ENCODE measurements at regions not wholly inside any gene's neighbourhood (a gene's known extent, or its start where the extent isn't known, plus 50 kb on each side); places are given as distances from the start of the nearest gene placed in this dataset.

GRCh38 chr11:70601861-70602538 lies 203.7 kb downstream of the CTTN start:
- Histone ChIP-seq H3K4me3 (no peak overlapping the region), H3K79me2 (ENCODE audit: low read depth) (no peaks in the 10 kb centered on the region), H2AFZ (no peak overlapping the region), H3K9me2 (ENCODE audit: insufficient read depth) (no peaks in the 10 kb centered on the region), H3K36me3 (ENCODE audit: low read depth) (no peaks in the 10 kb centered on the region), H3F3A (ENCODE audit: insufficient read depth, low read depth) (no peaks in the 10 kb centered on the region; the same call in 1 of the 2 replicates), H3K27ac (no peak overlapping the region), H3K4me2 (no peak overlapping the region), H3K9me3 (ENCODE audit: insufficient read depth, low read depth) (no peaks in the 10 kb centered on the region), H3K4me1 (replicated peaks; ENCODE audit: insufficient read depth) (no peaks in the 10 kb centered on the region), H3K27me3 (ENCODE audit: insufficient read depth, low read depth) (no peaks in the 10 kb centered on the region), H4K20me1 (ENCODE audit: insufficient read depth) (peaks cover 39% of the 10 kb centered on the region)
- intact Hi-C loops (cut with micrococcal nuclease; ENCODE audit: unreplicated experiment), result no loop called here
- no TSS peak for BruUV-seq (replicated peaks)
- ChIA-PET POLR2A (ENCODE audit: unreplicated experiment) (no interaction called here), CTCF (no interaction called here)
- DNase-seq, result no peak
- TF ChIP-seq EZH2 (IDR thresholded peaks at IDR 0.05; ENCODE audit: low read depth) (no peak), CTCF (conservative IDR thresholded peaks at IDR 0.05) (no peak)

GRCh38 chr11:70603114-70603755 lies 204.9 kb downstream of the CTTN start:
- Histone ChIP-seq H3F3A (ENCODE audit: insufficient read depth, low read depth) (no peaks in the 10 kb centered on the region; the same call in 1 of the 2 replicates), H3K4me3 (no peak overlapping the region), H3K9me3 (ENCODE audit: insufficient read depth, low read depth) (no peaks in the 10 kb centered on the region), H2AFZ (no peak overlapping the region), H3K9me2 (ENCODE audit: insufficient read depth) (no peaks in the 10 kb centered on the region), H4K20me1 (ENCODE audit: insufficient read depth) (peaks cover 45% of the 10 kb centered on the region), H3K79me2 (ENCODE audit: low read depth) (no peaks in the 10 kb centered on the region), H3K36me3 (ENCODE audit: low read depth) (no peaks in the 10 kb centered on the region), H3K27ac (no peak overlapping the region), H3K27me3 (ENCODE audit: insufficient read depth, low read depth) (no peaks in the 10 kb centered on the region), H3K4me2 (no peak overlapping the region), H3K4me1 (replicated peaks; ENCODE audit: insufficient read depth) (no peaks in the 10 kb centered on the region)
- CTCF ChIA-PET, result no interaction called here
- no TSS peak for BruUV-seq (replicated peaks)
- intact Hi-C loops (cut with micrococcal nuclease; ENCODE audit: unreplicated experiment), result no loop called here
- TF ChIP-seq EZH2 (IDR thresholded peaks at IDR 0.05; ENCODE audit: low read depth) (no peak), CTCF (conservative IDR thresholded peaks at IDR 0.05) (no peak)
- POLR2A ChIA-PET (ENCODE audit: unreplicated experiment), result no interaction called here
- no peak for DNase-seq

- peaks cover 51% of the 10 kb centered on the region for H4K20me1 ChIP-seq (ENCODE audit: insufficient read depth)
- no peaks in the 10 kb centered on the region for H3K79me2 ChIP-seq (ENCODE audit: low read depth)
- BruUV-seq (replicated peaks), result no TSS peak
- H3F3A ChIP-seq (ENCODE audit: insufficient read depth, low read depth), result no peaks in the 10 kb centered on the region; the same call in 1 of the 2 replicates
- no peaks in the 10 kb centered on the region for H3K9me2 ChIP-seq (ENCODE audit: insufficient read depth)
- no peaks in the 10 kb centered on the region for H3K27me3 ChIP-seq (ENCODE audit: insufficient read depth, low read depth)
- DNase-seq, result no peak
- no peak overlapping the region for H3K4me3 ChIP-seq
- no peak overlapping the region for H3K27ac ChIP-seq
- H2AFZ ChIP-seq, result no peak overlapping the region
- TF ChIP-seq CTCF (conservative IDR thresholded peaks at IDR 0.05), result no peak
- no peak for TF ChIP-seq EZH2 (IDR thresholded peaks at IDR 0.05; ENCODE audit: low read depth)
- H3K4me2 ChIP-seq, result no peak overlapping the region
- ChIA-PET CTCF (no interaction called here), POLR2A (ENCODE audit: unreplicated experiment) (no interaction called here)
- H3K36me3 ChIP-seq (ENCODE audit: low read depth), result no peaks in the 10 kb centered on the region
- intact Hi-C loops (cut with micrococcal nuclease; ENCODE audit: unreplicated experiment), result no loop called here
- H3K4me1 ChIP-seq (replicated peaks; ENCODE audit: insufficient read depth), result no peaks in the 10 kb centered on the region
- H3K9me3 ChIP-seq (ENCODE audit: insufficient read depth, low read depth), result no peaks in the 10 kb centered on the region
Measured at GRCh38 chr11:70603756-70604211, 205.5 kb downstream of the CTTN start.
